Choroid plexus epithelial cell (primary cell): ENCODE measurements at regions not wholly inside any gene's neighbourhood (a gene's known extent, or its start where the extent isn't known, plus 50 kb on each side); places are given as distances from the start of the nearest gene placed in this dataset.

Experiments used
- DNase-seq: peaks from one replicate; pipeline ENCODE4 v3.0.0-alpha.2; 2010; ENCODE audit warnings: low read depth
- H3K4me3 ChIP-seq: 2 replicates; pipeline ENCODE4 v1.5.1; 2011; ENCODE audit warnings: low read depth, mild to moderate bottlenecking, control low read depth, low read length, moderate library complexity
- CTCF ChIP-seq: conservative IDR thresholded peaks from 2 replicates; pipeline ENCODE4 v1.5.1; 2011; ENCODE audit warnings: low read depth, mild to moderate bottlenecking, control low read depth, inconsistent platforms, low read length, moderate library complexity

- no peak overlapping the region for H3K4me3 ChIP-seq
- no peak for TF ChIP-seq CTCF
- DNase-seq: peak; percentile 41
Measured at GRCh38 chr5:136631186-136631585, 265.8 kb upstream of the TRPC7 start.

GRCh38 chr5:136629125-136629792 lies 263.9 kb upstream of the TRPC7 start:
- TF ChIP-seq CTCF: no peak
- DNase-seq: peak; percentile 6
- no peak overlapping the region for H3K4me3 ChIP-seq

- DNase-seq: no peak
Measured at GRCh38 chr5:136626531-136626930, 261.2 kb upstream of the TRPC7 start.

GRCh38 chr5:136622747-136623146 lies 257.4 kb upstream of the TRPC7 start:
- no peak for TF ChIP-seq CTCF
- no peak for DNase-seq
- no peak overlapping the region for H3K4me3 ChIP-seq

More at GRCh38 chr5:136626531-136626930, 261.2 kb upstream of the TRPC7 start:
- no peak overlapping the region for H3K4me3 ChIP-seq
- TF ChIP-seq CTCF: no peak

GRCh38 chr5:136621743-136622142 lies 256.4 kb upstream of the TRPC7 start:
- DNase-seq: no peak
- H3K4me3 ChIP-seq: no peak overlapping the region
- TF ChIP-seq CTCF: no peak

GRCh38 chr5:136620621-136621020 lies 255.3 kb upstream of the TRPC7 start:
- no peak for DNase-seq
- TF ChIP-seq CTCF: no peak
- no peak overlapping the region for H3K4me3 ChIP-seq

- TF ChIP-seq CTCF: no peak
- H3K4me3 ChIP-seq: no peak overlapping the region
- peak; percentile 55 for DNase-seq
Measured at GRCh38 chr5:136620016-136620419, 254.7 kb upstream of the TRPC7 start.
